Esophagus squamous epithelium (tissue), 4 donors: ENCODE measurements at regions not wholly inside any gene's neighbourhood (a gene's known extent, or its start where the extent isn't known, plus 50 kb on each side); places are given as distances from the start of the nearest gene placed in this dataset.
"Not testable (repeated sequence)": the region's sequence is repeated elsewhere in the genome, so short reads cannot be mapped to it uniquely, and the experiment has no call there.

Experiments used
- CTCF ChIP-seq, 6 experiments: fragments of 450-650 bp in 4 of 6; fragments of 200-600 bp in 2 of 6; sonication (generic) in 2 of 6; IDR thresholded peaks; one replicate each; pipeline ENCODE4 v1.5.1; 2016 to 2019; ENCODE audit warnings: antibody characterized with exemption in 6 of 6, mild to moderate bottlenecking in 4 of 6, moderate library complexity in 4 of 6
- POLR2A ChIP-seq, 4 donors: fragments of 450-650 bp; IDR thresholded peaks; one replicate each; pipeline ENCODE4 v1.6.1; 2017; ENCODE audit warnings: antibody characterized with exemption in 4 of 4, mild to moderate bottlenecking in 4 of 4, moderate library complexity in 3 of 4

- not testable (repeated sequence) for TF ChIP-seq CTCF, POLR2A (IDR thresholded peaks at IDR 0.05)
These were observed 80.6 kb upstream of the NOTCH2NLA start for GRCh38 chr1:146309427-146309826.
